Osteocyte (in vitro differentiated cells): ENCODE measurements at regions not wholly inside any gene's neighbourhood (a gene's known extent, or its start where the extent isn't known, plus 50 kb on each side); places are given as distances from the start of the nearest gene placed in this dataset.

Source experiments
- DNase-seq: peaks from one replicate; pipeline ENCODE4 v3.0.0; 2021; ENCODE audit warnings: mixed read lengths; ENCODE audit not compliant: unreplicated experiment; ENCODE audit errors: extremely low spot score
- H3K27ac Mint-ChIP-seq: one replicate; pipeline ENCODE4 v1.8.0; 2021; ENCODE audit warnings: mild to moderate bottlenecking, mixed read lengths; ENCODE audit not compliant: unreplicated experiment
- H3K27me3 Mint-ChIP-seq: one replicate; pipeline ENCODE4 v1.8.0; 2021; ENCODE audit warnings: mixed read lengths; ENCODE audit not compliant: unreplicated experiment
- H3K36me3 Mint-ChIP-seq: one replicate; pipeline ENCODE4 v1.8.0; 2021; ENCODE audit warnings: mixed read lengths; ENCODE audit not compliant: unreplicated experiment
- H3K4me1 Mint-ChIP-seq: one replicate; pipeline ENCODE4 v1.8.0; 2021; ENCODE audit warnings: mixed read lengths; ENCODE audit not compliant: unreplicated experiment
- H3K4me3 Mint-ChIP-seq: one replicate; pipeline ENCODE4 v1.8.0; 2021; ENCODE audit warnings: mild to moderate bottlenecking, moderate library complexity, mixed read lengths; ENCODE audit not compliant: unreplicated experiment
- H3K9me3 Mint-ChIP-seq: one replicate; pipeline ENCODE4 v1.8.0; 2021; ENCODE audit warnings: mixed read lengths; ENCODE audit not compliant: unreplicated experiment
- CTCF ChIP-seq: fragments of 200-600 bp; sonication (generic); IDR thresholded peaks from 2 replicates; pipeline ENCODE4 v1.5.0; 2021; ENCODE audit warnings: antibody characterized with exemption, mild to moderate bottlenecking, moderate library complexity

DNA sequence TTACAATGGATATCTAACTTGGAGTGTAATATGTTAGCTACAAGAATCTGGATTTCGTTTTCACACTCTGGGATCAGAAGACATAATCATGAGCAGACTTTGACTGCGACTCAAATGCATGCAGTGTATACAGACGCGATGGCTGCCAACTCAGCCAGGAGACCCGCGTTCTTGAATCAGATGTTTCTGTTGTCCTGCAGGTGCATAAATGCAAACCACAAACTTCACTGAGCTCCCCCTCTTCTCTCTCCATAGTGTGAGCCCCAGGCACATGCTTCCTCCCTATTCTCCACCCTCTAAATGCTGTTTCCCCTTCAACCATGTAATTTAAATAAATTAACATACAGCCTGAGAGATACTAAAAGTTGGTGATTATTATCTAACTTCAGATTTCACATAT, 347.9 kb downstream of the DCHS2 start:
- Mint-ChIP-seq H3K4me3 (no peak overlapping the region), H3K27ac (no peak overlapping the region), H3K27me3 (no peaks in the 10 kb centered on the region), H3K9me3 (peaks cover 4% of the 10 kb centered on the region), H3K4me1 (peaks cover 11% of the 10 kb centered on the region), H3K36me3 (no peaks in the 10 kb centered on the region)
- no peak for DNase-seq
- no peak for TF ChIP-seq CTCF

GRCh38 chr4:154142664-154143063, 348.9 kb downstream of the DCHS2 start:
- Mint-ChIP-seq H3K4me1 (peaks cover 11% of the 10 kb centered on the region), H3K36me3 (no peaks in the 10 kb centered on the region), H3K9me3 (peaks cover 4% of the 10 kb centered on the region), H3K4me3 (no peak overlapping the region), H3K27me3 (no peaks in the 10 kb centered on the region), H3K27ac (no peak overlapping the region)
- no peak for TF ChIP-seq CTCF
- no peak for DNase-seq

DNA sequence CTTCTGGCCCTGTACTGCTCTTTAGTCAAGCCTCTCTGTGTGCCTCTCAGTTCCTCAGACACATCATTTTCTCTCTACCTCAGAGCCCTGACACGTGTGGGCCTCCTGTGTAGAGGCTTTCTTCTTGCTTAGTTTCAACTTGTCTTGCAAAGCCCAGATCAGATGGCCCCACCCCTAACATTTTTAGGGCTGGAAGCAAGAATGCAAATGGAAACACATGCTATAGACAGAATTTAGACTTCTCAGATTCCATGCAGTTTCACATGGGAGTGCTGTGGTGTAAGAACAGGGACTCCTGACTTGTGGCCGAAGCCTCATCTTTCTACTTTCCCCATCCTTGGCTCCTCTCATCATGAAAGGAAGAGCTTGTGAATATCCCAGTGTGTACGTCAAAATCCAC, 350.7 kb downstream of the DCHS2 start:
- peaks cover 4% of the 10 kb centered on the region for H3K9me3 Mint-ChIP-seq
- no peaks in the 10 kb centered on the region for H3K27me3 Mint-ChIP-seq
- no peak overlapping the region for H3K4me3 Mint-ChIP-seq
- H3K27ac Mint-ChIP-seq, result no peak overlapping the region
- peaks cover 11% of the 10 kb centered on the region for H3K4me1 Mint-ChIP-seq
- no peak for TF ChIP-seq CTCF
- no peaks in the 10 kb centered on the region for H3K36me3 Mint-ChIP-seq
- no peak for DNase-seq

DNA sequence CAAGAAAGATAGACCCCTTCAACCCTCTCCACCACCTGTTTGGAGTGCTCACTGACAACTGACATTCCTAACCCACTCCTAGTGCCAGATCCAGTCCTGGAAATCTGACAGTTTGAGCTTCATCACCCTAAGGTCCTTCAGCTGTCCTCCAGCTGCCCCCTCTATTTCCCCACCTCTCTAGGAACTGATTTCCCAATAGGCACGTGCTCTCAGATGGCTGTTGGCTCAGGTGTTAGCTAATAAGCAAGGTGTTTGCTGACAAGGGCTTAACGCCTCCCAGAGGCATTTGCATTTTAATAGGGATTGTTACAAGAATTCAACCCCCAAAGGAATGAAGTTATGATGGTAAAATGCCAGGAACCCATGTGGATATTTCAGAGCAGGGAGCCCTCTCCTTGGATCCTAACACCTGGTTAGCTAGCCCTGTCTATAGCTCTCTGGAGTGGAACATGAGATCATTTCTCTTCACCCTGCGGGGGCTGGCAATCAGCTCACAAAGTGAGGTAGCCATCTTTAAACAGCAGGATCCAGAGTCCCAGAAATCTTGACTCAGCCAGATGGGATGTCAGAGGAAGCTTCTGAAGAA, 348.5 kb upstream of the SFRP2 start:
- Mint-ChIP-seq H3K27me3 (no peaks in the 10 kb centered on the region), H3K27ac (no peak overlapping the region), H3K36me3 (peaks cover 2% of the 10 kb centered on the region), H3K4me3 (no peak overlapping the region), H3K4me1 (peaks cover 11% of the 10 kb centered on the region), H3K9me3 (peaks cover 6% of the 10 kb centered on the region)
- DNase-seq, result no peak
- TF ChIP-seq CTCF, result no peak

DNA sequence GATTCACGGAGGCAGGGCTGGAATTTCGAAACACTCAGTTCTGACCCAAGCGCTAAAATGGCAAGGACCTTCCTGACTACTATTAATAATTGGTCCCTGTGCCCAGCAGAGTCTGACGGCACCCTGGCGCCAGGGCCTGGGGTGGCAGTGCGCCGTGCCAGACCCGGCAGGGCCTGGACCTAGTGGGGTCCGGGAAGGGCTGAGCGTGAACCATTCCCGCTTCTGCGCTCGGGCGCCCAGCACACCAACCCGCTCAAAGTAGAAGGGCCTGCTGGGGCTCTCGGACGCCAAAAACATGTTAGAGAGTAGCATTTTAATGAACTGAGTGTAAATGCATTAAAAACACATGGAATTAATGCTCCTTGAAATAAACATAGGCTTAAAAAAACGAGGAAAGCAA, 346.7 kb upstream of the SFRP2 start:
- TF ChIP-seq CTCF, result no peak
- Mint-ChIP-seq H3K4me3 (no peak overlapping the region), H3K27me3 (no peaks in the 10 kb centered on the region), H3K36me3 (peaks cover 2% of the 10 kb centered on the region), H3K9me3 (peaks cover 6% of the 10 kb centered on the region), H3K27ac (no peak overlapping the region), H3K4me1 (no peaks in the 10 kb centered on the region)
- no peak for DNase-seq
